GM06990 (cell line): ENCODE measurements at regions not wholly inside any gene's neighbourhood (a gene's known extent, or its start where the extent isn't known, plus 50 kb on each side); places are given as distances from the start of the nearest gene placed in this dataset.
A peak's percentile ranks its signal among the peaks of the same experiment; 100 is the strongest.
"Not testable (repeated sequence)": the region's sequence is repeated elsewhere in the genome, so short reads cannot be mapped to it uniquely, and the experiment has no call there.

Experiments
- DNase-seq: peaks from one replicate; pipeline ENCODE4 v3.0.0-alpha.2; 2011; ENCODE audit not compliant: insufficient read length; ENCODE audit errors: extremely low read depth
- H3K27me3 ChIP-seq: replicated peaks from 2 replicates; pipeline ENCODE4 v1.6.0; 2011; ENCODE audit warnings: low read length; ENCODE audit not compliant: control insufficient read depth, insufficient read depth
- H3K36me3 ChIP-seq: 2 replicates; pipeline ENCODE4 v1.5.1; 2011; ENCODE audit warnings: low read length; ENCODE audit not compliant: control insufficient read depth, insufficient read depth
- H3K4me3 ChIP-seq: replicated peaks from 2 replicates; pipeline ENCODE4 v1.5.1; 2011; ENCODE audit warnings: low read depth, mild to moderate bottlenecking, control low read depth, low read length
- CTCF ChIP-seq: IDR thresholded peaks from 2 replicates; pipeline ENCODE4 v1.5.1; 2011; ENCODE audit warnings: low read length, control low read depth, mild to moderate bottlenecking, inconsistent platforms; ENCODE audit not compliant: insufficient read depth, poor library complexity, severe bottlenecking

DNA sequence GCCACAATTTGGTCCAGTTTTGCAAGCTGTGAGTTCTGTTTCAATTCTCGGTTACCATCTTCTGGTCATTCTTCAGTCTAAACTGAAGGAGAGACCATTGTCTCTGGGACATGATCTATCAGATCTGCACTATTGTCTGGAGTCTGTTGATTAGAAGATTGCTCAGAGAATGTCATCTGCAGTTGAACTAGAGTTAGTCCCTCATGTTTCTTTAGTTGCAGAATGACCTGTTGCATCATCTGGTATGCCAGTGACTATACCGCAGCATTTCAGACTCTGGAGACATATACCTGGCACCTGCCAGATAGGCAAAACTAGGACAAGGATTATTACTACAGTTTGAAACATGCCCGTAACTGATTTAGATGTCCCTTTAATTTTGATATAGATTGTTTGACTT lies 194.8 kb downstream of the LRRC70 start:
- DNase-seq, result no peak
- Histone ChIP-seq H3K4me3 (no peak overlapping the region), H3K36me3 (no peaks in the 10 kb centered on the region), H3K27me3 (no peaks in the 10 kb centered on the region)
- no peak for TF ChIP-seq CTCF

DNA sequence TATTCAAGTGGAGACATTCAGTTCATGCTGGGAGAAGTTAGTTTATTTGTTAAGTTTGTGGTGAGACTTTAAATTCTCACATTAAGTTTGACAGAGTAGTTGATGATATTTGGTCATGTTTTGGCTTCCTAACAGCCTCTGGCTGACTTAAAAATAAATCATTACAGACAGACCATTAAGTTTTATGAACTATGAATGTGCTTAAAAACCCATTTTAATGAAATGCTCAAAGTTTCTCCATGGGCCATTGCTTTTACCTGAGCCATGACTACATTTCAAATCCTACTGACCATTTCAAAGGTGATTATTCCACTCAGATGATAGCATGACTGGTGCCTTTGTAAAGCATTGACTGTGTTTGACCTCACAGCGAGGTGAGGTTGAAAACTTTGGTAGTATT lies 192.7 kb downstream of the LRRC70 start:
- TF ChIP-seq CTCF, result no peak
- no peak for DNase-seq

DNA sequence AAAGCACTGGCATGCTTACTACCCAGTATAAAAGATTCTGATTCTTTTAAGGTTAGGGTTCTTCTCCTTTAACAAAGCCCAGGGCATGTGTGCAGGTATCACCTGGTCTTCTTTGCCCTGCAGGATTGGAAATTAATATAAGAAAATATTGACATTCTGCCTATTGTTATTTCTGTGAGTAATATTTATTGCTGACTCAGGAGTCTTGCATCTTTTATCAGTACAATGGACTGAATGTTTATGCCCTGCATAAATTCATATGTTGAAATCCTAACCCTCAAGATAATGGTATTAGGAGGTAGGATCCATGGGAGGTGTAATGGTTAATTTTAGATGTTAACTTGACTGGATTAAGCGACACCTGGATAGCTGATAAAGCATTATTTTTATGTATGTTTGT lies 189.0 kb downstream of the LRRC70 start:
- no peak for DNase-seq
- no peak for TF ChIP-seq CTCF
- no peaks in the 10 kb centered on the region for H3K36me3 ChIP-seq
- no peaks in the 10 kb centered on the region for H3K27me3 ChIP-seq
- H3K4me3 ChIP-seq, result no peak overlapping the region

More for the DNA sequence above, 192.7 kb downstream of the LRRC70 start:
- H3K36me3 ChIP-seq, result no peaks in the 10 kb centered on the region
- no peaks in the 10 kb centered on the region for H3K27me3 ChIP-seq
- H3K4me3 ChIP-seq, result no peak overlapping the region

DNA sequence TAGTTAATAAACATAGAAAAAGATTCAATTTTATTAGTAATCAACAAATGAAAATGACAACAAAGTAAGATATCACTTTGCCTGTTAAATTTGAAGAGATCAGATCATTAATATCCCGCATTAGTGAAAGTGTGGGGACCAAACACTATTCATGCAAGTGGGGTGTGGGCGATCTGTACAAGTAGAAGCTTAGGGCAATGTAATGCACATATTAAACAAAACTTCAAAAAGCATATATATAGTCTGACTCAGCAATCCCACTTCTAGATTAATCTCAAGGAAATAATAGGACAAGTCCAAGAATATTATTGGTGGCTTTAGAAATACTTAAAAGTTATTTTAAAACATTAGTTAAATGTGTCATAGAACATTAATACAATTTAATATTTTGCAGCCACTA lies 188.5 kb downstream of the LRRC70 start:
- Histone ChIP-seq H3K27me3 (no peaks in the 10 kb centered on the region), H3K36me3 (no peaks in the 10 kb centered on the region), H3K4me3 (no peak overlapping the region)
- DNase-seq, result no peak
- TF ChIP-seq CTCF, result no peak

DNA sequence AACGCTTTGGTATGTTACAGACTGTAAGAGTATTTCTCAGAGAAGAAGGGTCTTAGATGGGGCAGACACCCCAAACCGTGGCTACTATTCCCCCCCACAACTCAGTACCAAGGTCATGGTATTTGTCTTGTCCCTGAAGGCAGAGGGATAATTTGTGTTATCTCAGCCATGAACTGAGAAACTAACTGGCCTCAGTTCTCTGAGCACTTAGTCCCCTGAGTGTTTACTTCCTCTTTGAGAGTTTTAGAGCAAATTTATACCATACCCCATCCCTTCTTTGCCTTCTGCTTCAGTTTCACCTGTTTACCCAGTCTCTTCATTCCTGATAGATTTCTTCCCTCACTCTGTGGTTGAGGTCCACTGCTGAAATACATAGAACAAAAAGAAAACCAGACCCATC lies 183.9 kb downstream of the LRRC70 start:
- H3K36me3 ChIP-seq, result no peaks in the 10 kb centered on the region
- H3K4me3 ChIP-seq, result no peak overlapping the region
- DNase-seq, result no peak
- no peak for TF ChIP-seq CTCF
- no peaks in the 10 kb centered on the region for H3K27me3 ChIP-seq

GRCh38 chr5:62757686-62758085 lies 179.1 kb downstream of the LRRC70 start:
- not testable (repeated sequence) for H3K27me3 ChIP-seq, DNase-seq, H3K4me3 ChIP-seq, H3K36me3 ChIP-seq

DNA sequence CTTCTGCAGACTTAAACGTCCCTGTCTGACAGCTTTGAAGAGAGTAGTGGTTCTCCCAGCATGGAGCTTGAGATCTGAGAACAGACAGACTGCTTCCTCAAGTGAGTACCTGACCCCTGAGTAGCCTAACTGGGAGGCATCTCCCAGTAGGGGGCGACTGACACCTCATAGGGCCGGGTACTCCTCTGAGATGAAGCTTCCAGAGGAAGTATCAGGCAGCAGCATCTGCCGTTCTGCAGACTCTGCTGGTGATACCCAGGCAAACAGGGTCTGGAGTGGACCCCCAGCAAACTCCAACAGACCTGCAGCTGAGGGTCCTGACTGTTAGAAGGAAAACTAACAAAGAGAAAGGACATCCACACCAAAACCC lies 174.4 kb downstream of the LRRC70 start:
- H3K4me3 ChIP-seq, H3K27me3 ChIP-seq, H3K36me3 ChIP-seq, DNase-seq: not testable (repeated sequence)
- peak; percentile 5 for TF ChIP-seq CTCF

- not testable (repeated sequence) for H3K4me3 ChIP-seq, DNase-seq, H3K36me3 ChIP-seq, H3K27me3 ChIP-seq
Measured at GRCh38 chr5:62752056-62752997, 173.7 kb downstream of the LRRC70 start.
